ENCODE measurements at regions not wholly inside any gene's neighbourhood (a gene's known extent, or its start where the extent isn't known, plus 50 kb on each side); places are given as distances from the start of the nearest gene placed in this dataset.

- Histone ChIP-seq H3K9me3 (ENCODE audit: control insufficient read depth, insufficient read depth, low read depth, low read length) (no peaks in the 10 kb centered on the region), H3K27ac (ENCODE audit: extremely low read depth, low read depth, low read length) (no peak overlapping the region), H3K36me3 (ENCODE audit: control insufficient read depth in 2 of 2, insufficient read depth in 1 of 2, low read length in 2 of 2) (no peaks in the 10 kb centered on the region), H3K4me3 (ENCODE audit: low read depth, low read length) (no peak overlapping the region), H3K4me1 (ENCODE audit: control insufficient read depth, insufficient read depth, low read length) (no peaks in the 10 kb centered on the region)
- TF ChIP-seq KLF7 (tag by site-specific recombination; IDR thresholded peaks at IDR 0.05; ENCODE audit: borderline replicate concordance) (no peak), ZNF48 (tag by site-specific recombination; IDR thresholded peaks at IDR 0.05) (no peak), ZBTB21 (tag by site-specific recombination; IDR thresholded peaks at IDR 0.05) (no peak), ZNF146 (tag by site-specific recombination; IDR thresholded peaks at IDR 0.05) (no peak), ZNF155 (tag by site-specific recombination; IDR thresholded peaks at IDR 0.05) (no peak), GLIS1 (tag by site-specific recombination; IDR thresholded peaks at IDR 0.05) (no peak), ZNF560 (tag by site-specific recombination; IDR thresholded peaks at IDR 0.05; ENCODE audit: borderline replicate concordance) (no peak), CTCF (tag by site-specific recombination; IDR thresholded peaks at IDR 0.05) (no peak), ZNF830 (tag by site-specific recombination; IDR thresholded peaks at IDR 0.05; ENCODE audit: low read depth) (no peak), ZNF785 (tag by site-specific recombination; IDR thresholded peaks at IDR 0.05) (no peak), ZBTB48 (tag by site-specific recombination; IDR thresholded peaks at IDR 0.05) (no peak), GLIS2 (tag by site-specific recombination; IDR thresholded peaks at IDR 0.05) (no peak), GLI2 (tag by site-specific recombination; IDR thresholded peaks at IDR 0.05; ENCODE audit: borderline replicate concordance, low read depth) (no peak)
- ChIA-PET POLR2A (interaction anchor here (0.6 kb wide), 1 partner anchor 529 kb away, joined by 7 read pairs; no protein-coding TSS in a partner anchor), CTCF (no interaction called here)
Measured at GRCh38 chr6:167663316-167663715, 163.4 kb upstream of the AFDN start.

- Histone ChIP-seq H3K9me3 (ENCODE audit: control insufficient read depth, insufficient read depth, low read depth, low read length) (no peaks in the 10 kb centered on the region), H3K4me1 (ENCODE audit: control insufficient read depth, insufficient read depth, low read length) (no peaks in the 10 kb centered on the region), H3K36me3 (ENCODE audit: control insufficient read depth in 2 of 2, insufficient read depth in 1 of 2, low read length in 2 of 2) (no peaks in the 10 kb centered on the region), H3K4me3 (ENCODE audit: low read depth, low read length) (no peak overlapping the region), H3K27ac (ENCODE audit: extremely low read depth, low read depth, low read length) (no peak overlapping the region)
- POLR2A ChIA-PET = interaction anchor here (0.6 kb wide), 1 partner anchor 529 kb away, joined by 7 read pairs; no protein-coding TSS in a partner anchor
- CTCF ChIA-PET = no interaction called here
- no peak for TF ChIP-seq ZNF266 (tag by site-specific recombination; IDR thresholded peaks at IDR 0.05; ENCODE audit: low read depth)
- TF ChIP-seq SCRT2 (tag by site-specific recombination; IDR thresholded peaks at IDR 0.05) = peak; percentile 67; the same call in 1 of the 2 replicates
Measured at GRCh38 chr6:167663784-167664443, 162.8 kb upstream of the AFDN start.

GRCh38 chr6:167664678-167665660 lies 161.7 kb upstream of the AFDN start:
- Histone ChIP-seq H3K36me3 (ENCODE audit: control insufficient read depth in 2 of 2, insufficient read depth in 1 of 2, low read length in 2 of 2) (no peaks in the 10 kb centered on the region), H3K4me1 (ENCODE audit: control insufficient read depth, insufficient read depth, low read length) (no peaks in the 10 kb centered on the region), H3K9me3 (ENCODE audit: control insufficient read depth, insufficient read depth, low read depth, low read length) (no peaks in the 10 kb centered on the region), H3K27ac (ENCODE audit: extremely low read depth, low read depth, low read length) (no peak overlapping the region), H3K4me3 (ENCODE audit: low read depth, low read length) (no peak overlapping the region)
- TF ChIP-seq IKZF3 (tag by site-specific recombination; IDR thresholded peaks at IDR 0.05) (no peak), OSR2 (tag by site-specific recombination; IDR thresholded peaks at IDR 0.05) (no peak)
- ChIA-PET POLR2A (no interaction called here), CTCF (interaction anchor here (0.6 kb wide), 1 partner anchor 8 kb away, joined by 4 read pairs; no protein-coding TSS in a partner anchor)
